Mesenchymal stem cell (in vitro differentiated cells and primary cell): ENCODE measurements at regions not wholly inside any gene's neighbourhood (a gene's known extent, or its start where the extent isn't known, plus 50 kb on each side); places are given as distances from the start of the nearest gene placed in this dataset.

Source experiments
- DNase-seq: peaks from one replicate; pipeline ENCODE4 v3.0.0-alpha.2; 2013
- H2AFZ ChIP-seq: one replicate; pipeline ENCODE4 v1.6.1; 2013; ENCODE audit warnings: low read depth, mild to moderate bottlenecking, control low read depth, inconsistent platforms, low read length, moderate library complexity
- H2AK5ac ChIP-seq: 2 replicates; pipeline ENCODE4 v1.6.1; 2013; ENCODE audit warnings: low read length, moderate library complexity, mild to moderate bottlenecking, inconsistent platforms; ENCODE audit not compliant: severe bottlenecking
- H2BK120ac ChIP-seq: one replicate; pipeline ENCODE4 v1.6.1; 2013; ENCODE audit warnings: low read depth, mild to moderate bottlenecking, inconsistent platforms, low read length, moderate library complexity
- H2BK12ac ChIP-seq, 2 experiments: one replicate each; pipeline ENCODE4 v1.6.1; 2013; ENCODE audit warnings: inconsistent platforms in 2 of 2, low read length in 2 of 2, mild to moderate bottlenecking in 2 of 2, moderate library complexity in 2 of 2, control low read depth in 1 of 2
- H2BK15ac ChIP-seq: one replicate; pipeline ENCODE4 v1.6.1; 2013; ENCODE audit warnings: mild to moderate bottlenecking, low read depth, inconsistent platforms; ENCODE audit not compliant: poor library complexity, severe bottlenecking
- H2BK5ac ChIP-seq: 2 replicates; pipeline ENCODE4 v1.6.1; 2013; ENCODE audit warnings: low read depth, mild to moderate bottlenecking, low read length, control low read depth, inconsistent platforms; ENCODE audit not compliant: poor library complexity, severe bottlenecking
- H3K14ac ChIP-seq, 2 experiments: one replicate each; pipeline ENCODE4 v1.6.1; 2013; ENCODE audit warnings: inconsistent platforms in 2 of 2, low read length in 2 of 2, control low read depth in 1 of 2, mild to moderate bottlenecking in 1 of 2, moderate library complexity in 1 of 2
- H3K18ac ChIP-seq, 2 experiments: one replicate each; pipeline ENCODE4 v1.6.1; 2013; ENCODE audit warnings: inconsistent platforms in 2 of 2, low read length in 2 of 2, control low read depth in 1 of 2, low read depth in 1 of 2, mild to moderate bottlenecking in 1 of 2
- H3K23ac ChIP-seq, 2 experiments: one replicate each; pipeline ENCODE4 v1.6.1; 2013; ENCODE audit warnings: inconsistent platforms in 2 of 2, low read length in 2 of 2, mild to moderate bottlenecking in 2 of 2, moderate library complexity in 2 of 2, control low read depth in 1 of 2
- H3K27ac ChIP-seq: 2 replicates; pipeline ENCODE4 v1.5.1; 2013; ENCODE audit warnings: mild to moderate bottlenecking, moderate library complexity, low read length, control low read depth, inconsistent platforms; ENCODE audit not compliant: poor library complexity, severe bottlenecking
- H3K27me3 ChIP-seq, 2 experiments: 2 replicates each; pipeline versions ENCODE4 v1.6.1 to v1.7.0; 2013; ENCODE audit warnings: low read length in 2 of 2, mild to moderate bottlenecking in 2 of 2, moderate library complexity in 2 of 2, control low read depth in 1 of 2, inconsistent platforms in 1 of 2; ENCODE audit not compliant: control insufficient read depth in 1 of 2, insufficient read depth in 1 of 2
- H3K36me3 ChIP-seq, 2 experiments: 2 replicates each; pipeline versions ENCODE4 v1.6.1 to v1.7.0; 2013; ENCODE audit warnings: low read length in 2 of 2, control low read depth in 1 of 2, inconsistent platforms in 1 of 2, low read depth in 1 of 2, mild to moderate bottlenecking in 1 of 2; ENCODE audit not compliant: insufficient read depth in 2 of 2, control insufficient read depth in 1 of 2
- H3K4ac ChIP-seq, 2 experiments: one replicate each; pipeline ENCODE4 v1.6.1; 2013; ENCODE audit warnings: inconsistent platforms in 2 of 2, low read length in 2 of 2, mild to moderate bottlenecking in 2 of 2, moderate library complexity in 2 of 2, control low read depth in 1 of 2, low read depth in 1 of 2
- H3K4me1 ChIP-seq: 2 replicates; pipeline ENCODE4 v1.6.1; 2013; ENCODE audit warnings: low read depth, low read length, control low read depth; ENCODE audit not compliant: control insufficient read depth, insufficient read depth
- H3K4me2 ChIP-seq: 2 replicates; pipeline ENCODE4 v1.6.1; 2013; ENCODE audit warnings: low read length, mild to moderate bottlenecking, inconsistent platforms; ENCODE audit not compliant: poor library complexity, severe bottlenecking
- H3K4me3 ChIP-seq, 2 experiments: 2 replicates each; pipeline versions ENCODE4 v1.5.1 to v1.7.0; 2013; ENCODE audit warnings: low read length in 2 of 2, mild to moderate bottlenecking in 2 of 2, control low read depth in 1 of 2, low read depth in 1 of 2; ENCODE audit not compliant: insufficient read depth in 1 of 2
- H3K79me1 ChIP-seq: replicated peaks from 2 replicates; pipeline ENCODE4 v1.6.1; 2013; ENCODE audit warnings: mild to moderate bottlenecking, control low read depth, low read length, inconsistent platforms; ENCODE audit not compliant: poor library complexity, severe bottlenecking
- H3K9ac ChIP-seq: 2 replicates; pipeline ENCODE4 v1.7.0; 2013; ENCODE audit warnings: mild to moderate bottlenecking, low read length, moderate library complexity
- H3K9me3 ChIP-seq: 2 replicates; pipeline ENCODE4 v1.7.0; 2013; ENCODE audit warnings: mild to moderate bottlenecking, low read length; ENCODE audit not compliant: control insufficient read depth
- H4K8ac ChIP-seq: one replicate; pipeline ENCODE4 v1.6.1; 2013; ENCODE audit warnings: inconsistent platforms, mild to moderate bottlenecking, low read length, moderate library complexity
- H4K91ac ChIP-seq: one replicate; pipeline ENCODE4 v1.6.1; 2013; ENCODE audit warnings: mild to moderate bottlenecking, low read length, inconsistent platforms
- WGBS: methylation state at CpG from one replicate; pipeline ENCODE4 v1.1.7; 2013; ENCODE audit warnings: mixed read lengths; 5-methylcytosine and 5-hydroxymethylcytosine counted together

- WGBS, result 71% methylated on average over 1 of the region's 3 CpGs
- no peak overlapping the region for H2BK12ac ChIP-seq
- H3K79me1 ChIP-seq, result no peaks in the 10 kb centered on the region
- no peaks in the 10 kb centered on the region for H3K27me3 ChIP-seq
- H3K4ac ChIP-seq, result no peak overlapping the region
- H3K9me3 ChIP-seq, result no peaks in the 10 kb centered on the region
- no peak overlapping the region for H3K23ac ChIP-seq
- H3K36me3 ChIP-seq, result no peaks in the 10 kb centered on the region
- H3K14ac ChIP-seq, result no peak overlapping the region
- no peak overlapping the region for H3K9ac ChIP-seq
- no peak overlapping the region for H3K27ac ChIP-seq
- H4K91ac ChIP-seq, result no peak overlapping the region
- H3K4me2 ChIP-seq, result no peak overlapping the region
- H3K4me1 ChIP-seq, result no peaks in the 10 kb centered on the region
- no peak overlapping the region for H3K18ac ChIP-seq
- H4K8ac ChIP-seq, result no peak overlapping the region
- H3K4me3 ChIP-seq, result no peak overlapping the region
- H2AFZ ChIP-seq, result no peak overlapping the region
- no peak for DNase-seq
- H2BK15ac ChIP-seq, result no peak overlapping the region
- no peak overlapping the region for H2BK120ac ChIP-seq
- H2AK5ac ChIP-seq, result no peak overlapping the region
- no peak overlapping the region for H2BK5ac ChIP-seq
These were observed 1335.7 kb downstream of the PLA2G4A start for GRCh38 chr1:188164459-188164858.

GRCh38 chr1:188166654-188167053 lies 1337.9 kb downstream of the PLA2G4A start:
- Histone ChIP-seq H3K18ac (no peak overlapping the region), H2BK5ac (no peak overlapping the region), H3K4me1 (no peaks in the 10 kb centered on the region), H2AK5ac (no peak overlapping the region), H3K4ac (no peak overlapping the region), H3K27ac (no peak overlapping the region), H3K9ac (no peak overlapping the region), H3K36me3 (no peaks in the 10 kb centered on the region), H3K4me2 (no peak overlapping the region), H4K8ac (no peak overlapping the region), H2AFZ (no peak overlapping the region), H3K27me3 (no peaks in the 10 kb centered on the region), H2BK120ac (no peak overlapping the region), H3K79me1 (no peaks in the 10 kb centered on the region), H3K14ac (no peak overlapping the region), H3K23ac (no peak overlapping the region), H2BK12ac (no peak overlapping the region), H3K4me3 (no peak overlapping the region), H3K9me3 (no peaks in the 10 kb centered on the region), H2BK15ac (no peak overlapping the region), H4K91ac (no peak overlapping the region)
- no peak for DNase-seq
- WGBS, result 100% methylated on average over 1 of the region's 1 CpG

- Histone ChIP-seq H3K14ac (no peak overlapping the region), H3K27me3 (no peaks in the 10 kb centered on the region), H3K9me3 (no peaks in the 10 kb centered on the region), H3K23ac (no peak overlapping the region), H2BK12ac (no peak overlapping the region), H3K4me1 (no peaks in the 10 kb centered on the region), H3K79me1 (no peaks in the 10 kb centered on the region), H2BK15ac (no peak overlapping the region), H3K4ac (no peak overlapping the region), H3K27ac (no peak overlapping the region), H3K9ac (no peak overlapping the region), H4K8ac (no peak overlapping the region), H2BK120ac (no peak overlapping the region), H3K36me3 (no peaks in the 10 kb centered on the region), H2BK5ac (no peak overlapping the region), H3K4me3 (no peak overlapping the region), H4K91ac (no peak overlapping the region), H3K4me2 (no peak overlapping the region), H2AK5ac (no peak overlapping the region), H3K18ac (no peak overlapping the region), H2AFZ (no peak overlapping the region)
- WGBS, result no CpG with 5 or more reads among the region's 1 CpG
- no peak for DNase-seq
These were observed 1341.2 kb downstream of the PLA2G4A start for GRCh38 chr1:188169971-188170370.

- H3K4me2 ChIP-seq, result no peak overlapping the region
- no peak overlapping the region for H2BK12ac ChIP-seq
- H2AK5ac ChIP-seq, result no peak overlapping the region
- no peaks in the 10 kb centered on the region for H3K36me3 ChIP-seq
- no peaks in the 10 kb centered on the region for H3K27me3 ChIP-seq
- H3K79me1 ChIP-seq, result no peaks in the 10 kb centered on the region
- H4K91ac ChIP-seq, result no peak overlapping the region
- no peak overlapping the region for H3K14ac ChIP-seq
- H3K27ac ChIP-seq, result no peak overlapping the region
- no peak overlapping the region for H3K23ac ChIP-seq
- H2AFZ ChIP-seq, result no peak overlapping the region
- no peak overlapping the region for H3K4ac ChIP-seq
- H3K18ac ChIP-seq, result no peak overlapping the region
- H3K9ac ChIP-seq, result no peak overlapping the region
- H2BK5ac ChIP-seq, result no peak overlapping the region
- no peaks in the 10 kb centered on the region for H3K9me3 ChIP-seq
- H3K4me3 ChIP-seq, result no peak overlapping the region
- H2BK15ac ChIP-seq, result no peak overlapping the region
- H2BK120ac ChIP-seq, result no peak overlapping the region
- WGBS, result 100% methylated on average over 1 of the region's 1 CpG
- H3K4me1 ChIP-seq, result no peaks in the 10 kb centered on the region
- no peak for DNase-seq
- no peak overlapping the region for H4K8ac ChIP-seq
These were observed 1341.7 kb downstream of the PLA2G4A start for GRCh38 chr1:188170411-188170810.
